GM19463 (cell line): ENCODE measurements at regions not wholly inside any gene's neighbourhood (a gene's known extent, or its start where the extent isn't known, plus 50 kb on each side); places are given as distances from the start of the nearest gene placed in this dataset.

Experiments
- ATAC-seq: cut with Tn5 transposase; IDR thresholded peaks from one replicate; pipeline ENCODE4 v1.9.1; 2021; ENCODE audit warnings: mild to moderate bottlenecking, moderate library complexity; ENCODE audit not compliant: unreplicated experiment

DNA sequence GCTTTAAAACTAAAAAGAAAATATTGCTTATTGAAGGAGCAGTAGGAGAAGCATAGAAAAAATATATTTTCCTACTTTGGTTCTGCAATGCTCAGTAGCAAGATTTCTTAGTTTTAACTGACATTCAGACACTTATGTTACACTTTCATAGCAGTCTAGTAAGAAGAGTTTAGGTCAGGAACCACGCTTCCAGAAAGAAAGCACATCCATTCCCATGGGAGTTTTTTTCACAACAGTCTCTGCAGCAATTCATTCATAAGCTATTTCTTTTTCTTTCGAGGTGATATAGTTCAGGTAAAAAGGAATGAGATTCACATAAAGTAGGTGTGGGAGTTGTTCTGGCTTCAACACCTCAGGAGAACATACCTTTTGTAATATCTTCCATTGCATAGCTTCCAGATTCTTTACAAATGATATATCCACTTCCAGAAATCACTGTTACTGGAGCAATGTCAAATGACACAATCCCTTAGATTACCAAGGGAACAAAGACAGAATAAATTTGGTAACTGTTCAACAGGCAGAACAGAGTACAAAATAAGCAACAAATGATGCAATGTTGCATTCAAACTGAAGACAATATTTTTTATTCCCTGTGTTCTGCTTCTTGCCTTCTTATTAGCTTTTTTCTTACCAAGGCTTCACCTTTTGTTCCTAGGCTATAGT lies 95.2 kb upstream of the GULP1 start:
- ATAC-seq, result no peak

DNA sequence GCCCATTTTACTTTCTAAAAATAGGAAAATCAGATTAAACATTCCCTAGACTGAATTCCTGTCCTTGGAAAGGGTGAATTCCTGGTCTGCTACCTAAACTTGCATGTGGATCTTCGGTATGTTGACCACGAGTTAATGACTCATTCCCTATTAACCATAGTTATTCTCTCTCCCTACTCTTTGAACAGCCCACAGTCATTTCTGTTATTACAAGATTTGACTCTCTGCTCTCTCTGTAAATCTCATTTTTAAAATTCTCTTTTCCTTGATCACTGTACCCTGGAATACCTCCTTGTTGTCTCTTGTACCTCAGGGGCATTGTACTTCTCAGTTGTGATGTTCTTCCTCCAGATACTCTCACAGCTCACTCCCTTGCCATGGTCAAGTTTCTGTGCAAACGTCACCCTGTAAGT lies 92.0 kb upstream of the GULP1 start:
- no peak for ATAC-seq

DNA sequence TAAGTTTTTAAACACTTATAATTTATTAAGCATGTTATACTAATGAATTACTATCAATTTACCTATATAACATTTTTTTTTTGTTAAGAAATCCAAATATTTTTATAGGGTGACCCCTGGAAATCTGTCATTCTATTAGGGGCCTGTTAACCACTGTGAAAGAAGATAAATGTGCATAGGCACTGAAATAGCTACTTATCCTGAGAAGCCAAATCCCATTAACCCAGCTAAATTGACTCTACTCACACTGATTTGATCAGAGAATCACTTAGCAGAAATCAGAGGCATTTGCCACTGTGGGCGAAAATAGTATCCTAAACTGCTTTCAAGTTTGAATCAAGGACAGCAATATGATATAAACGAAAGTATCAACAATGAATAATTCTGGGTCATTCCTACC lies 90.0 kb upstream of the GULP1 start:
- no peak for ATAC-seq

DNA sequence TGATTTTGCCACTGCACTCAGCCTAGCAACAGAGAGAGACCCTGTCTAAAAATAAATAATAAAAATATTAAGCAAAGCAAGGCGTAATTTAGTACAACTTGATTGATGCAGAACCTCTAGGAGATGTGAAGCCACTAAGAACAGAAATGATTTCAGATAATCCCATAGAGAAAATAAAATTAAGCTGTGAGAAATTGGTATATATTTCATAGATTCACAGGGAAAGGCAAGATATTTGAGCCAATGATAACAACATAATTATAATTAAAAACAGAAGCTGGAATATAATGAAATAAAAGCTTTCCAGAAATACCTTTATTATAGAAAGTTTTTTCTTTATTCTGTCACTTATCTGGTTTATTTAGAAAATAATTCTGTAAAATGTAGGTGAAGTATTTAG lies 88.9 kb upstream of the GULP1 start:
- ATAC-seq, result no peak

DNA sequence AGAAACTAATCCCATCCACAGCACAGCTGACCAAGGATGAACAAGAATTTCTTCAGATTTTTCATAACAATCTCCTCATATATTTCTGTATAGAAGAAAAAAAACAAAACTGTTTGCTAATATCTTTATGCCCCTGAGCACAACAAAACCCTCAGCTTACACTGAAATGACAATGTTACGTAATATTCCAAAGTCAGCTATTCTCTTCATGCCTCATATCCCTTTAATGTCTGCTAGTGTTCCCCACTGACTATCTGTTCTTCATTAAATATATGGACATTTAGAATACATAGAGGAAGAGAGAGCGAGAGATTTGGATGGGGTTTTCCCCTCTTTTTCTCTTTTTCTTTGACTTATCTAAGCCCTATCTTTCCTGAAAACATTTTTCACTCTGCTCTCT lies 87.9 kb upstream of the GULP1 start:
- ATAC-seq, result no peak

DNA sequence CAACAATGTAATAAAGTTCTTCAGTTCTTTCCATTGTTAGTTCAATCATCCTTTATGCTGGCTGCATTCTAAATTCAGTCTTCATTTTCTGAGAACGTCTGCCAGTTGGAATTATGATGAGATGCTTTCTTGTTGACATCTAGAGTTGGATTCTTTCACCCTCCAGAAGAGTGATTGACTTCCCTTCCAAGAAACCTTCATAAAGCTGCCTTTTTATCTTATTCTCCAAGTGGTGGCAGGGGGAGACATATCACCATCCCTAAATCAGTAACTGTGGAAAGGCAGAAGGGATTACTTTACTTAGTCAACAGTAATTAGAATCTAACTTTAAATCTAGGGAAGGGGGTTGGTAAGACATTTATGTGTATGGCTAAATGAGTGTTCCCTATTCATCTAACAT lies 86.8 kb upstream of the GULP1 start:
- ATAC-seq, result no peak

DNA sequence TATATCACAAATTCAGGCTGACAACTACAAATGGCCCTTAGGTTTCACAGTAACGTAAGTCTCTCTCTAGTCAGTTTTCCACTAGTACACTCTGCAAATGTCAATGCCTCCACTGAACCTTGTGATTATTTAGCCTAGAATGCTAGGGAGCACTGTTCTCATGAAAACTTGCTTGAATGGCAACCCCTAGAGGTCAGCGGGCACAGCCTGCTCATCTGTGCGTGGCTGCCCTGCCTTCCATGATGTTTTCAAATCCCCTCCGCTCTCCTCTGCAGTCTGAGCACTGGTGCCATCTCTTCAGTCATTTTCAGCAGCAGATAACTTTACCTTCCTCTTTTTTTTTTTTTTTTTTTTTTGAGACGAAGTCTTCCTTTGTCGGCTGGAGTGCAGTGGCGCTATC lies 84.1 kb upstream of the GULP1 start:
- no peak for ATAC-seq

DNA sequence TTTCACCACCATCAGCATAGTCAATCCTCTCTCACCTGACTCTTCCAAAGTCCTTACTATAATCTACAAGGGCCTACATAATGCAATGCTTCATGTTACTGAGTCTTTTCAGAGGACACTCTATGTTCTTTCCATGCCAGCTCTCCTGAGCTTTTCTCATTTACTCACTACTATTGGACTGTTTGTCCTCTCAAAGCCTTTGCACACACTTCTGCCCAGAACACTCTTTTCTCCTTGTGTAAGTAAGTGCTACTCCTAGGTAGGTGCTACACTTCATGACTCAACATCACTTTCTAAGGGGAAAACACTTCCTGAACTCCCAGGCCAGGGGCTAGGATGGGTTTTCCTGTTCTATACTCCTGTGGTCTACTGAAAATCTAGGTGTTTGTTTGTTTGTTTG lies 82.5 kb upstream of the GULP1 start:
- no peak for ATAC-seq

DNA sequence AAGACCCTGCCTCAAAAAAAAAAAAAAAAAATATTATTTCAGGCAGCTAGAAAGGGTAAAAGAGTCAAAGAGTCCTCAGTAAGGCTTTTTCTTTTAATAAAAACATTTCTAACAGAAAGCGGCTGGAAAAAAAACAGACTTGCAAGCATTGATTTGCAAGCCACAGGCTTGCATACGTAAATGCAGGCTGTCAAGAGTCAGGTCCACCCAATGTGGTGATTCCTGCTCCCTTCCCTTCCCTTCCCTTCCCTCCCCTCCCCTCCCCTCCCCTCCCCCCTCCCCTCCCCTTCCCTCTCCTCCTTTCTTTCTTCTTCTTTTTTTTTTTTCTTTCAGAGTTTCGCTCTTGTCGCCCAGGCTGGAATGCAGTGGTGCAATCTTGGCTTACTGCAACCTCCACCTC lies 74.4 kb upstream of the GULP1 start:
- no peak for ATAC-seq

DNA sequence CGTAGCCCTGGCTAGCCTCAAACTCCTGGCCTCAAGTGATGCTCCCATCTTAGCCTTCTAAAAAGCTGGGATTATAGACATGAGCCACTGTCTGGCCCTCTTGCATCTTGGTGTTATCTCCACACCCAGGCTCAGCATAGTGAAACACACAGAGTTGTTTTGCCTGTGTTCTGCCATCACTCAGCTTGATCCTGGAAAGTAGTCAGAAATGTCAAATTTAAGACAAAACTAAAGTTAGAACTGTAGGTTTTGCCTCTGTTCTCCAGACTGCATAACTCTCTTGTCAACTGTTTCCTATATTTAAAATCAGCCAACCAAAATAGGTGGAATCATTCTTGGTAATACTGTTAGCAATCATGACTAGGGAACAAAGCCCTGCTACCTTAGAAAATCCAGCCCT lies 72.1 kb upstream of the GULP1 start:
- ATAC-seq, result no peak

DNA sequence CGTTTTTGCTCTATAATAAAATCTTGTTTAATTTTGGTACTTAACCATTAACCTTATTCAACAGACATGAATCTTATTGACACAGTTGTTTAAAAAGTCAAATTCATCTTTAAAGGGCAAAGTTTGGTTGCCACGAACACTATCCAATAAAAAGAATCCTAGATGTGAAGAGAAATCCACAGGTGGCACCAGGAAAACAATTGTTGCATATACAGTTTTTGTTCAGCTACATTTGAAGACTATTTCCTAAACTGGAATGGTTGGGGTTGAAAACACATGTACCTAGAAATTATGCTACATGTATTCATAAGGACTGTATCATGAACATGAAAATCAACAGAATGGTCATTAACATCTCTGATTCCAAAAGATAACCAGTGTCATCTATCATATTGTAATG lies 71.1 kb upstream of the GULP1 start:
- no peak for ATAC-seq

DNA sequence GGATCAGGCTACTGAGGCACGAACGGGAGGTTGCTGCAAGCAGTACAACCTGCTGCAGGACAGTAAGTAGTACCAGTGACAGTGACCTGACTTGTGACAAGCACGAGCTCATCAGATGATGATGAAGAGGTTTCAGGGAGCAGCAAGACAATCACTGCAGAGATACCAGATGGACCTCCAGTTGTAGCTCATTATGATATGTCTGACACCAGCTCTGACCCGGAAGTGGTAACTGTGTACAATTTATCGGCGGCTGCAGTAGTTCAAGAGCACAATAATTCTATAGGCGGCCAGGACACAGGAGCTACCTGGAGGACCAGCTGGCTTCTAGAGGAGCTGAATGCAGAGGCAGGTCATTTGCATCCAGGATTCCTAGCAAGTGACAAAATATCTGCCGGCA lies 64.0 kb upstream of the GULP1 start:
- ATAC-seq, result no peak

DNA sequence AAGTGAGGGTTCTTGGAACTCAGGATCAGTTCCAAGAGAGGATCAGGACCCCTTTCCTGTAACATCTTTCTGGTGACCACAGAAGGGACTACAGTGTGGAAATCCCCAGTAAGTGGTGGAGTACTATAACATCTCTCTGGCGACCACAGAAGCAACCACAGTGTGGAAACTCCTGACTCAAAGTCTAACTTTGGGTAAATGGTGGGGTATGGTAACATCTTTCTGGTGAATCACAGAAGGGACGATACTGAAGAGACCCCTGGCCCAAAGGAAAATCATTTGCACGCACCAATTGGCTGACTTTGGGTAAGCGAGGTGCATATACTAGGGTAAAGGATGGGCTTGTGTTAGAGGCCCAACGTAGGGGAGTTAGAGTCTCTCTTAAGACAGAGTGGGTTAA lies 56.3 kb upstream of the GULP1 start:
- peak; percentile 94 for ATAC-seq

DNA sequence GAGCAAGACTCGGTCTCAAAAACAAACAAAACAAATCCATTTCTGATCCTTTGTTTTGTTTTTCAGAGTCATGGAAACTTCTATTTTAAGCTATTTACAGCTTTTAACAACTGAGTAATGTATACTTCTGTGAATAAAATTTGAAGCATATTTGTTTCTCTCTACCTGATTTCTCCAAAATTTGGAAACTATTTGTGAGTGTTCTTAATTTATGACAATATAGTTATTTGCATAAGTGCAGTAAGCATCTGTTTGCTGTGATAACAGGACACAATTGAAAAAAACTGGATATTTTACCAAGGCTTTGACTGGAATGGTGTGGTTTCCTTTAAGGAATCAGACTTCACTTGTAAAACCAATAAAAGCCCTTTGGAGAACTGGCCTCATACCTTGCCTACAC lies 53.3 kb upstream of the GULP1 start:
- no peak for ATAC-seq
